ENCODE measurements at regions not wholly inside any gene's neighbourhood (a gene's known extent, or its start where the extent isn't known, plus 50 kb on each side); places are given as distances from the start of the nearest gene placed in this dataset.

DNA sequence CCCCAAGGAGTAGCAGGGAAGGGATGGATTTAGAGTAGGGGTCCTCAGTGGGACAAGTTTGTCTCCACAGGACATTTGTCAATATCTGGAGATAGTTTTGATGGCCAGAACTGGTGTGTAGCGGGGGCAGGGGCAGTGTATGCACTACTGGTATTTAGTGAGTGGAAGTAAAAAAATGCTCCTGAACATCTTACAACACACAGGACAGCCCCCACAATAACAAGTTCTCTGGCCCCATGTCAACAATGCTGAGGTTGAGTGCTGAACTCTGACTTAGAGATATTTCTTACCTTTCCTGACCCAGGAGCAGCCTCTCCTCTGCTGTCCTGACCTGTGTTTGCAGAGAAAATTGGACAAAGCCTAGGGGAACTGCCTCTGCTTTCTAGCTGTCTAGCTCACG is 365.8 kb downstream of the HAPSTR1 start:
- Histone ChIP-seq H3K27ac (no peak overlapping the region), H3F3A (ENCODE audit: insufficient read depth) (no peaks in the 10 kb centered on the region), H3K9me3 (ENCODE audit: low read depth) (no peaks in the 10 kb centered on the region), H3K79me2 (ENCODE audit: insufficient read depth) (no peaks in the 10 kb centered on the region), H3K4me3 (no peak overlapping the region), H3K9me2 (ENCODE audit: insufficient read depth) (no peaks in the 10 kb centered on the region), H3K27me3 (replicated peaks; ENCODE audit: insufficient read depth) (no peaks in the 10 kb centered on the region), H3K9ac (no peak overlapping the region), H2AFZ (no peak overlapping the region), H3K36me3 (ENCODE audit: low read depth) (no peaks in the 10 kb centered on the region), H3K4me1 (ENCODE audit: insufficient read depth) (no peaks in the 10 kb centered on the region), H3K4me2 (ENCODE audit: unreplicated experiment) (no peak overlapping the region), H4K20me1 (ENCODE audit: insufficient read depth) (no peaks in the 10 kb centered on the region)
- in situ Hi-C loops (cut with MboI) = no loop called here
- TF ChIP-seq EZH2 (IDR thresholded peaks at IDR 0.05; ENCODE audit: insufficient read depth, poor library complexity, severe bottlenecking) = no peak
- TF ChIP-seq EZH2phosphoT487 (IDR thresholded peaks at IDR 0.05; ENCODE audit: insufficient read depth, low read depth) = no peak
- 7 to 24% methylated on average over 2 of the region's 2 CpGs for WGBS, 2 experiments (ENCODE audit: low coverage in 1 of 2, low lambda C conversion rate in 2 of 2, missing lambda C conversion rate in 2 of 2)
- DNase-seq = no peak

DNA sequence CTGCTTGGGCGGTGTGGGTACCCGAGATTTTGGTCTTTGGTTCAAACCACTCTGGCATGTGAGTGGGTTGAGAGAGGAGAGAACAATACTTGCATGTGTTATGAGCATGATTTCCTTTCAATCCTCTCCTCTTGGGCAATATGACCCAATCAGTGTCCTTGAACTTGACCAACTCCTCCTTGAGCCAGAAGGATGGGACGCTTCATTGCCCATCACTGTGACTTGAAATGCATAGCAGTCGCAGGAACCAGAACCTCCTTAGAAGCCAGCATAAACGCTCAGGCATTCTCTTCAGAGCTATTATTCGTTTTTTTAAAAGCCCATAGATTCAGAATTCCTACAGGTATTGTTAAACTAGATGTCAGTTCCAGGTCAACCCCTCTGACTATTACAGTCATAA is 367.4 kb downstream of the HAPSTR1 start:
- 9 to 11% methylated on average over 6 of the region's 6 CpGs for WGBS, 2 experiments (ENCODE audit: low coverage in 1 of 2, low lambda C conversion rate in 2 of 2, missing lambda C conversion rate in 2 of 2)
- H3K9ac ChIP-seq = no peak overlapping the region
- H3F3A ChIP-seq (ENCODE audit: insufficient read depth) = no peaks in the 10 kb centered on the region

DNA sequence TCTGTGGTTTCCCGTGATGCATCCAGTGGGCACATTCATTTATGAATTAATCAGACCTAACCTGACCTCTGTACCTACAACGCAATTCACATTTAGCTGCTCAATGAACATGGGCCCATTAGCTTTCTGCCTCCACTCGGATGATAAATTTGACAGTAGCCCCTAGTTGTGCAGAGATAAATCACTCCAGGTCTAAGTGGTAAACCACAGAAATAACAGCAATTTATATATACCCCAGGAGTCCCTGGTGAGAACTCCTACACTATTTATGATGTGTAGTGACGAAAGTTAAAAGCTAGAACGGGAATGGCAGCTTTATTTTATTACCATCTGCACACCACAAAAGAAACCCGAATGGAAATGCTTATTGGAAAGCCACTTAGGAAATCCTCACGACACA is 371.5 kb downstream of the HAPSTR1 start:
- H3K79me2 ChIP-seq (ENCODE audit: insufficient read depth) = no peaks in the 10 kb centered on the region
- no peak overlapping the region for H3K9ac ChIP-seq
- no peak overlapping the region for H3K4me2 ChIP-seq (ENCODE audit: unreplicated experiment)
- no peak for DNase-seq
- H3K4me1 ChIP-seq (ENCODE audit: insufficient read depth) = no peaks in the 10 kb centered on the region
- no peaks in the 10 kb centered on the region for H3K27me3 ChIP-seq (replicated peaks; ENCODE audit: insufficient read depth)
- H3K9me3 ChIP-seq (ENCODE audit: low read depth) = no peaks in the 10 kb centered on the region
- no peak for TF ChIP-seq EZH2phosphoT487 (IDR thresholded peaks at IDR 0.05; ENCODE audit: insufficient read depth, low read depth)
- TF ChIP-seq EZH2 (IDR thresholded peaks at IDR 0.05; ENCODE audit: insufficient read depth, poor library complexity, severe bottlenecking) = no peak
- H4K20me1 ChIP-seq (ENCODE audit: insufficient read depth) = no peaks in the 10 kb centered on the region
- H3F3A ChIP-seq (ENCODE audit: insufficient read depth) = no peaks in the 10 kb centered on the region
- no peak overlapping the region for H2AFZ ChIP-seq
- WGBS, 2 experiments (ENCODE audit: low coverage in 1 of 2, low lambda C conversion rate in 2 of 2, missing lambda C conversion rate in 2 of 2) = 5 to 6% methylated on average over 7 of the region's 7 CpGs
- in situ Hi-C loops (cut with MboI) = no loop called here
- H3K27ac ChIP-seq = no peak overlapping the region
- no peaks in the 10 kb centered on the region for H3K9me2 ChIP-seq (ENCODE audit: insufficient read depth)
- H3K4me3 ChIP-seq = no peak overlapping the region
- H3K36me3 ChIP-seq (ENCODE audit: low read depth) = no peaks in the 10 kb centered on the region

More for the DNA sequence above, 367.4 kb downstream of the HAPSTR1 start:
- Histone ChIP-seq H4K20me1 (ENCODE audit: insufficient read depth) (no peaks in the 10 kb centered on the region), H3K36me3 (ENCODE audit: low read depth) (no peaks in the 10 kb centered on the region), H3K4me2 (ENCODE audit: unreplicated experiment) (no peak overlapping the region), H3K4me3 (no peak overlapping the region), H3K79me2 (ENCODE audit: insufficient read depth) (no peaks in the 10 kb centered on the region), H3K27ac (no peak overlapping the region), H3K4me1 (ENCODE audit: insufficient read depth) (no peaks in the 10 kb centered on the region), H3K27me3 (replicated peaks; ENCODE audit: insufficient read depth) (no peaks in the 10 kb centered on the region), H3K9me2 (ENCODE audit: insufficient read depth) (no peaks in the 10 kb centered on the region), H2AFZ (no peak overlapping the region), H3K9me3 (ENCODE audit: low read depth) (no peaks in the 10 kb centered on the region)
- in situ Hi-C loops (cut with MboI) = no loop called here
- no peak for TF ChIP-seq EZH2phosphoT487 (IDR thresholded peaks at IDR 0.05; ENCODE audit: insufficient read depth, low read depth)
- no peak for TF ChIP-seq EZH2 (IDR thresholded peaks at IDR 0.05; ENCODE audit: insufficient read depth, poor library complexity, severe bottlenecking)
- no peak for DNase-seq

DNA sequence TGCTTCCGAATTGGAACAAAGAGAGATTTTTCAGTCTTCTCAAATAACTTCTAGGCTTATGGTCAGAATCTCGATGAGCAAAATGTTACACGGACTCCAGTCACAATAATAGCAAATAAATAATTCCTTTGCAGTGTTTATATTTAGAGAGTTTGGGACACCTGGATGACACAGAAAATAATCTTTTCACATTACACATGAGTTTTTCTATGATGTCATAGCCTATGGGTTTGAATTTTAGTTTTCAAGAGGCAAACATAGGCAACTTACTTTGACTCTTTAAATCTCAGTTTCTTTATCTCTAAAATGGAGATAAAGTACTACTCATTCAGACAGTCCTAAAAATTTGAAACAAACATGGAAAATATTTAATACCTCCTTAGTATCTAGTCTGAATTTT is 372.0 kb downstream of the HAPSTR1 start:
- WGBS, 2 experiments (ENCODE audit: low coverage in 1 of 2, low lambda C conversion rate in 2 of 2, missing lambda C conversion rate in 2 of 2) = 43 to 51% methylated on average over 3 of the region's 3 CpGs
- H2AFZ ChIP-seq = no peak overlapping the region
- no peak for TF ChIP-seq EZH2 (IDR thresholded peaks at IDR 0.05; ENCODE audit: insufficient read depth, poor library complexity, severe bottlenecking)
- TF ChIP-seq EZH2phosphoT487 (IDR thresholded peaks at IDR 0.05; ENCODE audit: insufficient read depth, low read depth) = no peak
- H3F3A ChIP-seq (ENCODE audit: insufficient read depth) = no peaks in the 10 kb centered on the region
- no peaks in the 10 kb centered on the region for H3K36me3 ChIP-seq (ENCODE audit: low read depth)
- no peak overlapping the region for H3K4me2 ChIP-seq (ENCODE audit: unreplicated experiment)
- H3K27ac ChIP-seq = no peak overlapping the region
- no peaks in the 10 kb centered on the region for H3K27me3 ChIP-seq (replicated peaks; ENCODE audit: insufficient read depth)
- DNase-seq = no peak
- no peaks in the 10 kb centered on the region for H4K20me1 ChIP-seq (ENCODE audit: insufficient read depth)
- in situ Hi-C loops (cut with MboI) = no loop called here
- no peak overlapping the region for H3K9ac ChIP-seq
- no peaks in the 10 kb centered on the region for H3K4me1 ChIP-seq (ENCODE audit: insufficient read depth)
- H3K9me2 ChIP-seq (ENCODE audit: insufficient read depth) = no peaks in the 10 kb centered on the region
- no peaks in the 10 kb centered on the region for H3K9me3 ChIP-seq (ENCODE audit: low read depth)
- H3K79me2 ChIP-seq (ENCODE audit: insufficient read depth) = no peaks in the 10 kb centered on the region
- no peak overlapping the region for H3K4me3 ChIP-seq

DNA sequence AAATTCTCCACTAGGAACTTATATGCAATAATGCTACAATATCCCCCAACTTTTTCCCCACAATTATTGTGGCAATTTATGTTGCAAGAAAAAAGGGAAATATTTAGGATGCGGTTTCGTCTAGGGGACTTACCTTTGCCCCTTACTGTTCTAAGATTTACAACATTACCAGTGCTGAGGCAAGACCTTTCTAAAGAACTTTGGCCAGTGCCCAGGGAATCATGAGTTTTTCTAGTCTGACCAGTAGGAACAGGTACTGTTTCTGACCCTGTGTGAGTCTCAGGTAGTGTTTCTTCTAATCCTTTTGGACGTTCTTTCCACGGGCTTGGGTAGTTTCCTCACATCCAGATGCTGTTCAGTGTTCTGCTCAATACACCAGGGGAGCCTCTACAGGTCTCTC is 373.7 kb downstream of the HAPSTR1 start:
- no peaks in the 10 kb centered on the region for H3K9me3 ChIP-seq (ENCODE audit: low read depth)
- H3K36me3 ChIP-seq (ENCODE audit: low read depth) = no peaks in the 10 kb centered on the region
- H3K9ac ChIP-seq = no peak overlapping the region
- H2AFZ ChIP-seq = no peak overlapping the region
- no peaks in the 10 kb centered on the region for H4K20me1 ChIP-seq (ENCODE audit: insufficient read depth)
- no peak overlapping the region for H3K27ac ChIP-seq
- no peak for DNase-seq
- no peak overlapping the region for H3K4me2 ChIP-seq (ENCODE audit: unreplicated experiment)
- H3K9me2 ChIP-seq (ENCODE audit: insufficient read depth) = no peaks in the 10 kb centered on the region
- in situ Hi-C loops (cut with MboI) = no loop called here
- TF ChIP-seq EZH2phosphoT487 (IDR thresholded peaks at IDR 0.05; ENCODE audit: insufficient read depth, low read depth) (no peak), EZH2 (IDR thresholded peaks at IDR 0.05; ENCODE audit: insufficient read depth, poor library complexity, severe bottlenecking) (no peak)
- H3K4me1 ChIP-seq (ENCODE audit: insufficient read depth) = no peaks in the 10 kb centered on the region
- WGBS, 2 experiments (ENCODE audit: low coverage in 1 of 2, low lambda C conversion rate in 2 of 2, missing lambda C conversion rate in 2 of 2) = 8 to 13% methylated on average over 4 of the region's 4 CpGs
- H3F3A ChIP-seq (ENCODE audit: insufficient read depth) = no peaks in the 10 kb centered on the region
- H3K4me3 ChIP-seq = no peak overlapping the region
- no peaks in the 10 kb centered on the region for H3K27me3 ChIP-seq (replicated peaks; ENCODE audit: insufficient read depth)
- H3K79me2 ChIP-seq (ENCODE audit: insufficient read depth) = no peaks in the 10 kb centered on the region
